Kidney tubule cell (primary cell): ENCODE measurements at regions not wholly inside any gene's neighbourhood (a gene's known extent, or its start where the extent isn't known, plus 50 kb on each side); places are given as distances from the start of the nearest gene placed in this dataset.
"Not testable (repeated sequence)": the region's sequence is repeated elsewhere in the genome, so short reads cannot be mapped to it uniquely, and the experiment has no call there.

Source experiments
- DNase-seq: peaks from one replicate; pipeline ENCODE4 v3.0.0-alpha.2; 2018; ENCODE audit warnings: low spot score

DNA sequence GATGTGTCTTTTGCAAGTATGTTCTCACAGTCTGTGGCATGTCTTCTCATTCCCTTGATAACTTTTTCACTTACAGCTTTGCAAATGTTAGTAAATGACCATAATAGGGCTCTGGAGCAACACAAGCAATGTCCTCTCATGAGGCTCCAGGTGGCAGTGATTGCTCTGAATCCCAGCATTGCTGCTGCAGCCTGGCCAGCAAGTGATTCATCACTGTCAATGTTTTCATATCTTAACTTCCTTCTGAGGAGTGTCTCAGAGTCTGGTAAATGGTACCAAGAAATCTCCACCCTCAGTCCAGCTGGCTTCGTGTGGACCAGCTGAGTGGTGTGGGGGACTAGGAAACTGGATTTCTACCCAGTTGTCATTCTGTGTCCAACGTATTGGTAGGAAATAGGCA lies 139.6 kb downstream of the MYLK4 start:
- DNase-seq, result peak; percentile 39

DNA sequence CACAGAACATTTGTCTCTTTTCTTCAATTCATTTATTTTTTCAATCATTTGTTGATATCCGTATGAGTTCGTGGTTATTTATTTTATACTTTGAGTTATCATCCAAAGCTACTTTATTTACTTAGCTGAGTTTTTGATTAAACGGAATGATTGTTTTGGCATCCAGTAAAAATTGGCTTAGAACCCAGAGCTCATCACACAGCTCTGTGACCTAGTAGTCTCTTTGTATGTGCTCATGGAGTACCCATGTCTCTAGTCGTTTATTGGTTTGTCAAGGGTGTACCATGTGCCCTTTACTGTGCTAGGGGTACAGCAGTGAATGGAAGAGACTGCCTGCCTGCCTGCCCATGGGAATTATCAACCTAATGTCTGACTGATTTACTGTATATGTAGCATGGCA lies 142.2 kb downstream of the MYLK4 start:
- DNase-seq, result no peak

DNA sequence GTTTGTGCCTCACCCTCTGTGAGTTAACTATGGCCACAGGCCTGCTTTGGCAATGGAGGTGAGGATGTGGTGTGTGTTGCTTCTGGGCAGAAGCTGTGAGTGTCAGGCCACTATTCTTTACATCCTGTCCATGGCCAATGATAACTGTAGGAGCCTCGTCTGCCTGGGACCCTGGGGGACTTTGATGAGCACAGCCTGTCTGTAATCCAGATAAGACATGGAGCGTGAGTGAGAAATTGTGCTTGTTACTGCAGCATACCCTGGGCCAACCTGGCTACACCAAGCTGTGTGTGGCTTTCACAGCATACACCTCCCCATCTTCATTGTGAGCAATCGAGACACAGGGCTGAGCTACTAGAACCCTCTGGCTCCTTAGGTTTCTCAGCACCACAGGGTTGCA lies 150.4 kb downstream of the MYLK4 start:
- DNase-seq, result no peak

DNA sequence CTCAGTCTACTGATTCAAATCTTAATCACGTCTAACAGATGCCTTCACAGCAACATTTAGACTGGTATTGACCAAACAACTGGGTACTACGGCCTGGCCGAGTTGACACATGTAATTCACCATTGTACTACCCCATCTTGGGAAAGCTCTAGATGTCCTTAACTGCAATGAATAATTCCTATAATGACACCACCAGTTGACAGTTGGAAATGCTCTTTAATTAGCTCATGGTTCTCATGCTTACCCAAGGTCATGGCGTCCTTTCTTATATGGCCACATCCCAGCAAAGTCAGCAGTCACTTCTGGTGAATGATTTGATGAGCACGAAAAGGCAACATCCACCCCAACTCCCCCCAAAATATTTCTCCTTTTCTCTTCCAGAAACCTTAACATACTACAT lies 150.9 kb downstream of the MYLK4 start:
- no peak for DNase-seq

DNA sequence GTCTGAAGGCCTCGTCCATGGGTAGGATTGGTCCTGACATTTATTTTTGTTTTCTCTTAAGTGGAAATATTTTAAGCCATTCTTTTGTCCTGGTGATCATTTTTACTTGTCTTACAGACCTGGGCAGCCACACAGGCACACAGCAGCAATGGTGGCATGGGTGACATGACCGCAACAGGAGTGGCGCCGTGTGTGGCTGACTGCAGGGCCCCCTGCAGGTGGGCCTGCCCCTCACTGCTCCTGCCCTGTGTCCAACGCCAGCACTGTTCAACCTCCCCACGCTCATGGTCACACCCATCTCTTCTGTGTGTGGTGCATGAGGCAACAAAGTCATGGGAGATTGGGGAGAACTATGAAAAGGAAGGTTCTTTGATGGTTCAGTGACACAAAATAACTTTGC lies 151.9 kb downstream of the MYLK4 start:
- DNase-seq, result no peak

GRCh38 chr6:2597991-2598390 lies 152.7 kb downstream of the MYLK4 start:
- DNase-seq, result no peak

DNA sequence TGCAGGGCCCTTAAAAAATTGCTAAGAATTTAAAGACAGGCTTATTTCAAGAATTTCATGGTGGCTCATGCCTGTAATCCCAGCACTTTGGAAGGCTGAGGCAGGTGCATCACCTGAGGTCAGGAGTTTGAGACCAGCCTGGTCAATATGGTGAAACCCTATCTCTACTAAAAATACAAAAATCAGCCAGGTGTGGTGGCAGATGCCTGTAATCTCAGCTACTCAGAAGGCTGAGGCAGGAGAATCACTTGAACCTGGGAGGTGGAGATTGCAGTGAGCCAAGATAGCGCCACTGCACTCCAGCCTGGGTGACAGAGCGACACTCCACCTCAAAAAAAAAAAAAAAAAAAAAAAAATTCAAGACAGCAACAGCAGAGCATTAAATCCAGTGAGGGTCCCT lies 153.3 kb downstream of the MYLK4 start:
- not testable (repeated sequence) for DNase-seq

GRCh38 chr6:2596222-2596621 lies 154.5 kb downstream of the MYLK4 start:
- DNase-seq, result no peak

- no peak for DNase-seq
These were observed 155.9 kb downstream of the MYLK4 start for GRCh38 chr6:2594868-2595267.

GRCh38 chr6:2593167-2593566 lies 157.6 kb downstream of the MYLK4 start:
- no peak for DNase-seq

DNA sequence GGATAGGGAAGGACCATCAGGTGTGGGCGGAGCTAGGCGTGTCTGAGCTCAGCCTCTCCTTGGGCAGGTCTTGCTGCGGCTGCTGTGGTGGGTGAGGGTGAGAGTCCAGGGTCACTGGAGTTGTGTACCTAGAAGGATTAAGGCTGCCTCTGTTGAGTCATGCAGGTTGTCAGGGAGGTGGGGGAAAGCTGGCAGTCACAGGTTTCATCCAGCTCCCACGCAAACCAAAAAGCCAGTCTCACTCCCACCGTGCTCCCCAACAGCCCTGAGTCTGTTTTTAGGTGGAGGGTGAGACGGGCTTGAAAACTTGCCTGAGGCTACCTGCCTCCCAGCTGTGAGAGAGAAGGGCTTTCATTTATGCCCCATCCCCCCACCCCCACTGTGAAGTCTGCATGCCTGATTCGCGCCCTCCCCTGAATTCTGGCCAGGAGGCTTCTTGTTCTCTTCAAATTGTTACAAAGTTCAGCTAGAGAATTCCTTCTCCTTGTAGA lies 161.5 kb downstream of the MYLK4 start:
- no peak for DNase-seq

GRCh38 chr6:2583459-2583858 lies 167.3 kb downstream of the MYLK4 start:
- no peak for DNase-seq

DNA sequence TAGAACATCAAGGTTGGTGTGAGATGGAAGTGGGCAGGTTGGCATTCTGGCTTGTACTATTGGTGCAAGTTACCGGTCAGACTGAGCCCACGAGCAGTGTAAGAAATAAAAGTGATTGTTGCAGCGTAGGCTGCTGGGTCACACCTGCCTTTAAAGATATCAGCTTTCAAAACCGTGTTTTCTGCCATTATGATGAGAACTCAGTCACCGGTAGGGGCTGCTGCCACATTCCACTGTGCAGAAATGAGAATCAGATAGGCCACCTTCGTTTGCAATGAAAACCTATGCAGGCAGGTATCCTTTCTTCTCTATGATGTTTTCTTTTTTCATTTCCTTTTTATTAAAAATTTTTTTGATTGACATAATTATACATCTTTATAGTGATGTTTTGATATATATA lies 168.5 kb downstream of the MYLK4 start:
- DNase-seq, result no peak

DNA sequence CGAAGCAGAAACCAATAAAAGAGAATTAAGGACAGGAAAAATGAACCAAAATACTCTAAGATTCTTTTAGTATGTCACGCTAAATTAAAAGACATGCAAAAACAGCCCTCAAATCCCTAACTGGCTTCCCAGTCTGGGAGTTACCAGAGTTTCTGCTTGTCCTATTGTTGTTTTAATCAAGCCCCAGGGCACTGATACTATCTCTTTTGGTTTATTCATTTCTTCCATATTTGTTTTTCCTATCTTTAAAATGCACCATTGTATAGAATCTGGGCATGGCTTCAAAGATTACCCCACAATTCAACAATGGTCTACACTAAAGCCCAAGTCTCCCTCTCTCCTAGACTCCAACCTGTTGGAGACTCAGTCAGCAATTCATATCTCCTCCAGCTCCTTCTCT lies 169.1 kb downstream of the MYLK4 start:
- no peak for DNase-seq

GRCh38 chr6:2581011-2581410 lies 169.7 kb downstream of the MYLK4 start:
- DNase-seq, result no peak

GRCh38 chr6:2579804-2580570 lies 170.7 kb downstream of the MYLK4 start:
- no peak for DNase-seq

GRCh38 chr6:2579241-2579761 lies 171.4 kb downstream of the MYLK4 start:
- DNase-seq, result peak; percentile 24

- peak; percentile 35 for DNase-seq
These were observed 172.0 kb downstream of the MYLK4 start for GRCh38 chr6:2578767-2579166.

GRCh38 chr6:2576499-2576898 lies 174.2 kb downstream of the MYLK4 start:
- no peak for DNase-seq

DNA sequence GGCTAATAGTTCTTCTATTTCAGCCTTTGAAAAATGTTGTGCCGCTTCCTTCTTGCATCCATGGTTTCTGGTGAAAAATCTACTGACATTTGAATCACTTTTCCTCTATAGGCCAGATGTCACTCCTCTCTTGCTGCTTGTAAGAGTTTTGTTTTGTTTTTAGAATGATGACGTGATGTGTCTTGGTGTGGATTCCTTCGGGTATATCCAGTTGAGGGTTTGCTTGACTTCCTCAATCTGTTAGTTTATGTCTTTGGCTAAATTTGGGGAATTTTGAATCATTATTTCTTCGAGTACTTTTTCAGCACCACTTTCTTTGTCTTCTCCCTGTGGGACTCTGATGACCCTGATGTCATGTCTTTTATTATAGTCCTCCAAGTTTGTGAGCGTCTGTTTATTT lies 175.5 kb downstream of the MYLK4 start:
- DNase-seq, result no peak

- DNase-seq, result not testable (repeated sequence)
These were observed 181.3 kb downstream of the MYLK4 start for GRCh38 chr6:2569420-2569819.

- DNase-seq, result no peak
These were observed 184.7 kb downstream of the MYLK4 start for GRCh38 chr6:2566048-2566447.

DNA sequence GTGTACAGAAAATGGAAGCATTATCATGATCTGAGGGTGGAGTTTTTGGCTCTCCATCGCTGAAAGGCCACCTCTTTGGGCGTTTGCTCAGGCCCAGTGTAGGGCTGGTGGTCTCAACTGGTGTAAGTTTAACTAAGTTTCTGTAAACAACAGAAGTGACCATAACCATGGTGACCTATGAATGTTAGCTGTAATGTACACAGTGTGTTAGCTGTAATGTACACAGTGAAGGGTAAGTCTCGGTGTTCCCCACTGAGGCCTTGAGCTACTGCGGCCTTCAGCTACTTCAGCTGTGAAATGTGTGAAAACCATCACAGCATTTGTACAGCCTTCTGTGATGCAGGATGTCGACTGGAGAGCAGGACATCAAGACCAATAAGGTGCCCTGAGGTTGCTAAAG lies 185.2 kb downstream of the MYLK4 start:
- DNase-seq, result no peak

DNA sequence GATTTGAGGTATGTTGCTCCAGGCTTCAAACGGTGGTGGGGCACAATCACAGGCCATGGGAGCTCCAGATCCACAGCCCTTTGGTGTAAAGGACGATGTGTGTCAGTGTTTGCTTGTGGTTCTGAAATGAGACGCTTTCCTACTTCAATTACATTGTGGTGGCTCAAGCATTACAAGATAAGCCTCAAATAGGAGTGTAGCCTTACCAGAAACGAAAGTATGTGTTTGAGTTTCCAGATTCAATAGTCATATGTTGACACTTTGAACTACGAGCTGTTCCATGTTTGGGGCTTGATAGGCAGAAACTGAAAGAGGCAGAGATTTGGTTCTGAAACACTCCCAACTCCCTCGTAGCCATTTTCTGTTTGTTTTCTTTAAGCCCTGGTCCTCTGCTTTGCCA lies 187.1 kb downstream of the MYLK4 start:
- DNase-seq, result no peak
